ENCODE measurements at regions not wholly inside any gene's neighbourhood (a gene's known extent, or its start where the extent isn't known, plus 50 kb on each side); places are given as distances from the start of the nearest gene placed in this dataset.

GRCh38 chr1:232501854-232502253, 128.1 kb downstream of the SIPA1L2 start:
- ChIA-PET POLR2A (no interaction called here), CTCF (interaction anchor here (0.5 to 1.1 kb wide), 2 partner anchors 126 to 826 kb away, joined by 3 read pairs; no protein-coding TSS in a partner anchor)
- H3K27ac Mint-ChIP-seq (ENCODE audit: unreplicated experiment) = no peak overlapping the region
- no TSS peak for BruUV-seq (replicated peaks)
- no peaks in the 10 kb centered on the region for H3K36me3 Mint-ChIP-seq (ENCODE audit: insufficient read depth, unreplicated experiment)
- intact Hi-C loops (cut with micrococcal nuclease; ENCODE audit: unreplicated experiment) = no loop called here
- Histone ChIP-seq H3K36me3 (ENCODE audit: control insufficient read depth, insufficient read depth, low read length) (no peaks in the 10 kb centered on the region), H3K9me3 (no peaks in the 10 kb centered on the region), H3K4me1 (no peaks in the 10 kb centered on the region), H3K4me3 (ENCODE audit: low read depth, low read length) (no peak overlapping the region), H3K27me3 (replicated peaks; ENCODE audit: control insufficient read depth, insufficient read depth, low read length) (no peaks in the 10 kb centered on the region)
- no peak for TF ChIP-seq CTCF (IDR thresholded peaks at IDR 0.05; ENCODE audit: insufficient read depth in 1 of 2, low read depth in 1 of 2, low read length in 1 of 2, severe bottlenecking in 1 of 2, unreplicated experiment in 1 of 2)
- DNase-seq = no peak
- H3K27me3 Mint-ChIP-seq (ENCODE audit: insufficient read depth, unreplicated experiment) = no peaks in the 10 kb centered on the region
- peaks cover 5% of the 10 kb centered on the region for H3K4me1 Mint-ChIP-seq (ENCODE audit: low read depth, unreplicated experiment)
- no peak overlapping the region for H3K4me3 Mint-ChIP-seq (ENCODE audit: unreplicated experiment)
- H3K9me3 Mint-ChIP-seq (ENCODE audit: unreplicated experiment) = peaks cover 5% of the 10 kb centered on the region

GRCh38 chr1:232499188-232499587, 130.7 kb downstream of the SIPA1L2 start:
- H3K4me1 Mint-ChIP-seq (ENCODE audit: low read depth, unreplicated experiment) = peaks cover 5% of the 10 kb centered on the region
- H3K4me3 Mint-ChIP-seq (ENCODE audit: unreplicated experiment) = no peak overlapping the region
- ChIA-PET CTCF (no interaction called here), POLR2A (no interaction called here)
- Histone ChIP-seq H3K9me3 (no peaks in the 10 kb centered on the region), H3K4me3 (ENCODE audit: low read depth, low read length) (no peak overlapping the region), H3K27me3 (replicated peaks; ENCODE audit: control insufficient read depth, insufficient read depth, low read length) (no peaks in the 10 kb centered on the region), H3K4me1 (no peaks in the 10 kb centered on the region), H3K36me3 (ENCODE audit: control insufficient read depth, insufficient read depth, low read length) (no peaks in the 10 kb centered on the region)
- intact Hi-C loops (cut with micrococcal nuclease; ENCODE audit: unreplicated experiment) = no loop called here
- H3K9me3 Mint-ChIP-seq (ENCODE audit: unreplicated experiment) = no peaks in the 10 kb centered on the region
- no peak overlapping the region for H3K27ac Mint-ChIP-seq (ENCODE audit: unreplicated experiment)
- no peaks in the 10 kb centered on the region for H3K27me3 Mint-ChIP-seq (ENCODE audit: insufficient read depth, unreplicated experiment)
- no peak for TF ChIP-seq CTCF (IDR thresholded peaks at IDR 0.05; ENCODE audit: insufficient read depth in 1 of 2, low read depth in 1 of 2, low read length in 1 of 2, severe bottlenecking in 1 of 2, unreplicated experiment in 1 of 2)
- no TSS peak for BruUV-seq (replicated peaks)
- H3K36me3 Mint-ChIP-seq (ENCODE audit: insufficient read depth, unreplicated experiment) = no peaks in the 10 kb centered on the region
- no peak for DNase-seq

GRCh38 chr1:232493869-232494268, 136.1 kb downstream of the SIPA1L2 start:
- ChIA-PET CTCF (no interaction called here), POLR2A (no interaction called here)
- H3K27ac Mint-ChIP-seq (ENCODE audit: unreplicated experiment) = no peak overlapping the region
- no peak for DNase-seq
- BruUV-seq (replicated peaks) = no TSS peak
- no peak overlapping the region for H3K4me3 Mint-ChIP-seq (ENCODE audit: unreplicated experiment)
- H3K27me3 Mint-ChIP-seq (ENCODE audit: insufficient read depth, unreplicated experiment) = no peaks in the 10 kb centered on the region
- H3K36me3 Mint-ChIP-seq (ENCODE audit: insufficient read depth, unreplicated experiment) = peaks cover 13% of the 10 kb centered on the region
- Histone ChIP-seq H3K9me3 (no peaks in the 10 kb centered on the region), H3K36me3 (ENCODE audit: control insufficient read depth, insufficient read depth, low read length) (no peaks in the 10 kb centered on the region), H3K4me3 (ENCODE audit: low read depth, low read length) (no peak overlapping the region), H3K4me1 (no peaks in the 10 kb centered on the region), H3K27me3 (replicated peaks; ENCODE audit: control insufficient read depth, insufficient read depth, low read length) (no peaks in the 10 kb centered on the region)
- intact Hi-C loops (cut with micrococcal nuclease; ENCODE audit: unreplicated experiment) = no loop called here
- no peaks in the 10 kb centered on the region for H3K9me3 Mint-ChIP-seq (ENCODE audit: unreplicated experiment)
- TF ChIP-seq CTCF (IDR thresholded peaks at IDR 0.05; ENCODE audit: insufficient read depth in 1 of 2, low read depth in 1 of 2, low read length in 1 of 2, severe bottlenecking in 1 of 2, unreplicated experiment in 1 of 2) = no peak
- H3K4me1 Mint-ChIP-seq (ENCODE audit: low read depth, unreplicated experiment) = no peaks in the 10 kb centered on the region
